Germinal center (tissue), 1 donor: ENCODE measurements at regions not wholly inside any gene's neighbourhood (a gene's known extent, or its start where the extent isn't known, plus 50 kb on each side); places are given as distances from the start of the nearest gene placed in this dataset.

ENCODE experiments used
- DNase-seq: peaks from one replicate; pipeline ENCODE4 v3.0.0; 2012; ENCODE audit warnings: mixed read lengths, low spot score

DNA sequence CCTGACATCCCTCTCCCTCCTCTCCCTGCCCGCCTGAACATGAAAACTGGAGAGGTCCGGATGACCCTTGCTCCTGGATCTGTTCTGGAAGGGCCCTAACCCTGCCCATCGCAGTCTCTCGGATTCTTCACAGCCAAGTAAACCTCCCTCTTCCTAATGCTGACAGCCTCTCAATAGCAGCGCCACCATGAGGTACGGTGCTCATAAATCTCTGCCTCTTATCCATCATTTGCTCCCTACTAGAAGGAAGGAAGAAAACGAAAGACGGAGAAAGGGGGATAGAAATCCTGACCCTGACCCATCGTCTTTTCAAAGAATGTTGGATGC is 257.9 kb downstream of the BCL11A start:
- no peak for DNase-seq

DNA sequence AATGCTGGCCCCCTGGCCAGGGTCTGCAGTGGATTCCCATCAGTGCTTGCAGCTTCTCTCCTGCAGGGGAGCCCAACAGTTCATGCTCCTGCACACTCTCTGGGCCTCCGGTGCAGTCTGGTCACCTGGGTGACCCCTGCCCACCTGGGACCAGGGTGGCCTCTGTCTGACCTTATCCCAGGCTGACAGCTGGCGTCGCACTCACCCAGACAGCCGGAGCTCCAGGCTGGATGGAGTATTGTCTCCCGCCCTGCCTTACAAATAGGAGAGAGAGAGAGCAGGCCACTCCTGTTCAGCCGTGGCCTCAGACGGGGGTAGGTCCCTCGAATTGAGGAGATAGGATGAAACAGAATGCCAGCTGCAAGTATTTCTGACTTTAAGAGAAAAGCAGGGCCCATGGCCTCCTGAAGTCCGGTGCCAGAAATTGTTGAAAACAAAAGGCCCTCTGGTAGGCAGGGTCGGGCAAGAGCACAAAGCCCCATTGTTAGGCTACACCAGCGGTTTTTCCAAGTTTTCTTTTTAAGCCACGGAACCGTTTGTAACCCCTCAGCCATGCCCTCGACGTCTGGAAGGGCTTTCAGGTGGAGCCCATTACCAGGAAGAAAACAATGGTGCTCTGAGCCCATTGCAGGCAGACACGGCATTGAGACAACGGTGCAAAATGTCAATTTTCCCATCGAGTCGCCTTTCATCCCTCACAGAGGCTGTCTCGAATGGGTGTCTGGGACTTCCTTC is 258.4 kb downstream of the BCL11A start:
- DNase-seq, result no peak

DNA sequence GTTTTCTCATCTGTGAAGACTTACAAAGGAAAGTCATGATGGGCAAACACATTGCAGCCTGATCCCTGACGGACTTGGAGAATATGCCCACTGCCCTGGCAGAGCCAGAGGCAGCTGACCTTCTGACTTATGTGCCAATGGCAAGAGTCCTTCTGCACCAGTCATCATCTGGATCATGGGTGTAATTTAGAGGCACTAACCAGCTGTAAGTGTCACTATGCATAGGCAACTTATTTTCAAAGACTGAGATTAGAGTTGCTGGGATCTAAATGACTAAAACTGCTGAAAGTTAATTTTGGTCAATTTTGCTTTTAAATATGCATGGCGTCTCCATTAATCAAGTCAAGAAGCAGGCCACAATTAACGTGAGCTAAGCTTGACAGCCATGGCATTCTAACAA is 261.2 kb downstream of the BCL11A start:
- no peak for DNase-seq

DNA sequence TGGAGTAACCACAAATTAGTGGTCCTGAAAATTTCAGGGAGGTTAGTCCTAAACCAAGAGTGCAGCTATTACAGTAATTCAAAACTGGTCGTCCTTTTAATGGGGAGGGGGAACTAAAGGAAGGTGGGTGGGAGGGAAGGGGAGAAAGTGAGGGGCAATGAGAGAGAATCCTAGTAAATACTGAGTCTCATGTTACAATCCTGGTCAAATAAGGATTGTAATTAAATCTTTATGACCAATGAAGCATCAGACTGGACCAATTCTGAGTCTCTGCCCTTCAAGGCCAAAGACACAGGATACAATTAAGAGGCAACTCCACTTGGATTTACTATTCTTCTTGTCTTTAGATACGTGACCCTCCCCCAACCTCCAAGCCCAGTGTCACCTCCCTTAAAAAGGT is 262.9 kb downstream of the BCL11A start:
- no peak for DNase-seq

DNA sequence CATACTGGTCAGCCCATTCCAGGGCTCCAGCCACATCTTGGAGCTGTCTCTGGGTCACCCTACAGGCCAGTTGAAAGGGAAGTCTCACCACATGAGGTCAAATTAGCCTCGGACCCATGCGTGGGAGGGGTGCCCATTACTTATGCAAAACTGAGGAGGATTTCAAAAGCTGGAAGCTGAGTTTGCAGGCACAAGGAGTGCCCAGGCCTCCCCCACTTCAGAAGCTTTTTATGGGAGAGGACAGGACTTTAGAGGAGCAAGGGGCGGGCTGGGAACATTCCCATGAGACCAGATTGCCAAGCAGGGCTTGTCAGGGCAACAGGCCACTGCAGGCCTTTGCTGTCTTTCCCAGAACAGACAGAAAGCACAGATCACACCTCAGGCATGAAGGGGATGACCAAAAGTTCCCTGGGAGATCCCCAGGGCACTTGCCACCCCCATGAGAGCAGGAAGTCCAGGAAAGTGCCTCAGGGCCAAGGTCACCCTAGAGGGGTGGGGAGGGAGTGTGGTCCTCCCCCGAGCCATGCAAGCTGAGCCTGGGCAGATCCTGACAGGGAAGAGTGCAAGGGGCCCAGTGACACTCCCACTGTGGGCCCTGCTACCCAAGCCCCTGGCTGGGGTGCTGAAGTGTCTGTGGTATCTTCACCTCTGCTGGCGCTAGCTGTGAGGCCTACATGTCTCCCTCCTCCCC is 267.7 kb downstream of the BCL11A start:
- no peak for DNase-seq

GRCh38 chr2:60283626-60284025 is 269.8 kb downstream of the BCL11A start:
- DNase-seq, result no peak

DNA sequence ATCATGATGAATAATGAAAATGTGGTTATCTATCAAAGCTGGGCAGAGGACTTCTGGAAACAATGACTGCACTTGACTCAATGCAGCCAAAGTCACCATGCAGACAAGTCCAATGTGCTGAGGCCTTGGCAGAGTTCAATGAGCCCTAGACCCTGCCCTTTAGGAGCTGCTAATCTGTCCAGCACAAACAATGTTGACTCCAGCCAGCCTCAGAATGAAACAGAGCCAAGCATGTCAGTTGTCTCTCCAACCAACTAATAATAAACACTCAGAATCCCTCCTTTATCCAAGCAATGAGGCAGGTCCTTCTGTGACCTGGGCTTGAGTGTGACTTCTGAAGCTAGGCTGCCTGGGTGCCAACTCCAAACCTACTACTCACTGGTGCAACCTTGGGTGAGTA is 270.6 kb downstream of the BCL11A start:
- DNase-seq, result no peak

- no peak for DNase-seq
Measured at GRCh38 chr2:60281730-60282129, 271.7 kb downstream of the BCL11A start.

- no peak for DNase-seq
Measured at GRCh38 chr2:60280238-60280637, 273.2 kb downstream of the BCL11A start.

DNA sequence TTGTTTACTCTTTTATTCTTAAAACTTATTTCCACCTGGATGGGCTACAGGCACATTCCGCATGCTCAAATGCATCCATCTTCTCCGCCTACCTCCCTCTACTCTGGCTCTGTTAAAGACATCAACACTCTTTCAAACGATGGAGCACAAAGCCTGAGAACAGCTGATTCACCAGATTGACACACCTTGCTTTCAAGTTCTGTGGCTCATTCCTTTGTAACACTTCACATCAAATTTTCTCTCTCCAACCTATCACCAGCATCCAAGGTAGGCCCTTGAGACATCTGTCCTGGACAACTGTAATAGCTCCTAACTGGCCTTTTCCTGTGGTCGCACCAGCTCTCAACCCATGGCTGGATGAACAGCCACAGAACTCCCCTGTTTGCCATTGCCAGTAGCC is 274.5 kb downstream of the BCL11A start:
- no peak for DNase-seq

DNA sequence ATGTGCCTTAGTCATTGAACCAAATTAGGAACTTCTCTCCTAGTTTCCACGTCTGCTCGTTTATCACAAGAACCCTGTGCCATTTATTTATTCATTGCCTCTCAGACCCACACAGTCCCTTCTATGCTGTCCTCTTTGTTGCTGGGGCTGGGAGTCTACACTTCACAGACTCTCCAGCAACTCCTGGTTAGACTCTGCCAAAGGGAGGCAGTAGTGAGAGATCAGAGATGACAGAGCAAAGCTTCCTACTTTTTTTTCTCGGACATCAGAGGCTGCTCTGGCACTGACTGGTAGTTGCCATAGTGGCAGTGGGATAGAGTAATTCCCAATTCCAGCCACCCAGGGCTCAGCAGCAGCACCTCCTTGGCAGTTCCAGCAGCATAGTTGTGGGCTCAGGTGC is 277.5 kb downstream of the BCL11A start:
- no peak for DNase-seq

DNA sequence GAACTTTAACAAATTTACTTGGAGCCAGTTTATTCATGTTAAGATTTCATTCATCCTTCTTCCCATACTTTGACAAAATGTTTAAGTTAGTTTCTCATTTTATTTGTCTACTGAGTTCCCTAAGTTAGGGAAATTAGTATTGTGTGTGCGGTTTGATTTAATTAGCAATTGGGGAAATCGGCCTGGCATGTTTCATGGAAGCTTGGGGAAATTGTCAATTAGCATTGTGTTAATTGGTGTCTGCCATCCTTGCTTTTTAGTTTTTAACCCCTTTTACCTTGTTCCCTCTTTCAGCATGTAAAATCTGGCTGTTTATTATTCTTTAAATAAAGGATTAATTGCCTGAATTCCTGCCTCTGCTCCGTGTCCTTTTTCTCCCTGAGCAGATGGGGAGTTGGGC is 279.6 kb downstream of the BCL11A start:
- DNase-seq, result no peak

GRCh38 chr2:60271713-60272112 is 281.7 kb downstream of the BCL11A start:
- DNase-seq, result no peak

DNA sequence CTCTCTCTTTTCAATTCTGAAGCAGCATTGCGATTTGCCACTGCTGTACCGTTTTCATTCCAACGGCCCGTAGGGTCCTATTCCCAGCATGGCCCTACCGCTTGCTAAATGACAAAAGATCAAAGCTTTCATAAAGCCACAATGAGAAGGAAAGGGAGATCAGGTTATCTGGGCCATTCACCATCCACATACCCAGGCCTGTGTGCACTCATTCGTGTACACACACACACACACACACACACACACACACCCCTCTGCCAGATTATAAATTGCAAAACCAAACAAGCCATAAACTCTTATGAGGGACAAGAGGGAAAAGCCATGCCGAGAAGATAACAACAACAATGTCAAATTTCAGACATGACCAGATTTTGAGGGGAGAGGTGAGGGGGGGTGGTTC is 282.3 kb downstream of the BCL11A start:
- DNase-seq, result no peak

DNA sequence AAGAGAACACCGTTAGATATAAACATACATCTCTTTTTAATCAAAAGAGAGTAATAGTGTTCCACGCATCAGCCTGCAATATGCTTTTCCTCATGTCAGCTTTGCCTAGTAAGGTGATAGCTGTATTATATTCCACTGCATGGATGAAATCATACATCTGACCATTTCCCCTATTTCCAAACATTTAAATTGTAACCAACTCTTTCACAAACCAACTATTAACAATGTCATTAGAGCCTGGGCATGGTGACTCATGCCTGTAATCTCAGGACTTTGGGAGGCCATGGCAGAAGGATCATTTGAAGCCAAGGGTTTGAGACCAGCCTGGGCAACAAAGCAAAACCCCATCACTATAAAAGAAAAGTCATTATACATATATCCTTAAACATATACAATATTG is 284.8 kb downstream of the BCL11A start:
- DNase-seq, result no peak

GRCh38 chr2:60268032-60268431 is 285.4 kb downstream of the BCL11A start:
- no peak for DNase-seq

DNA sequence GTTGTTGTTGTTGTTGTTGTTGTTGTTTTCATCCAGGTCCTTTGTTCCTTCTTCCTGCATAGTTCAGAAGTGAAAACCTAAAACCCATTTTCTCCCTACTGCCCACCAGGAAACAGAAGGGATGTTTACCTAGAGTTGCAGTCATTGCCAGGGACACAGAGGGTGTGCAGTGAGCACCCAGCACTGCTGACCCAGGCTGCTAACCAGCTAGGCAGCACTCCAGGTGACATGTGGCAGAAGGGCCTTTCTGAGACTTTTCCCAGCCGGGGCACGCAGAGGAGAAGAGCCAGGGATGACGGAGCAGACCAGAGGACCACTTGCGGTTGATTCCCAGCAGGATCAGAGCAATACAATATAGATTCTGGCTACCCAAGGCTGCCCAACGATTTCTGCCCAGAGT is 286.3 kb downstream of the BCL11A start:
- DNase-seq, result no peak

- no peak for DNase-seq
Measured at GRCh38 chr2:60262178-60262577, 291.3 kb downstream of the BCL11A start.

GRCh38 chr2:60260639-60261296 is 292.7 kb downstream of the BCL11A start:
- no peak for DNase-seq

DNA sequence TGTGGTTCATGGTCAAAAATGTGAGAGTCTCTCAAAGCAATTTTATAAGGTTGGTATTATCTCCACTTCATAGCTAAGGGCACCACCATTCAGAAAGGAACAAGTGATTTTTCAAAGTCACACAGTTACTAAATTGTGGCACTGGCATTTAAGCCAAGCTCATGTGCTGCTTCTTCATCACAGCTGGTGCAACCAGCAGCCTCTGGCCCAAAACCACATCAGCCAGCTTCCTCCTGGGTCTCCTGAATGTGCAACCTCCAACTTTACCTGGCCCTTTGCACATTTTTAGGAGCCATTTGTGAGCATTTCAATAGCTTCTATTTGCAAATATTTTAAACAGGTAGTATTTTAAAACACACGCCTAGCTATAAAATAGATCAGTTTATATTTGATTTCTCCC is 293.7 kb downstream of the BCL11A start:
- no peak for DNase-seq

DNA sequence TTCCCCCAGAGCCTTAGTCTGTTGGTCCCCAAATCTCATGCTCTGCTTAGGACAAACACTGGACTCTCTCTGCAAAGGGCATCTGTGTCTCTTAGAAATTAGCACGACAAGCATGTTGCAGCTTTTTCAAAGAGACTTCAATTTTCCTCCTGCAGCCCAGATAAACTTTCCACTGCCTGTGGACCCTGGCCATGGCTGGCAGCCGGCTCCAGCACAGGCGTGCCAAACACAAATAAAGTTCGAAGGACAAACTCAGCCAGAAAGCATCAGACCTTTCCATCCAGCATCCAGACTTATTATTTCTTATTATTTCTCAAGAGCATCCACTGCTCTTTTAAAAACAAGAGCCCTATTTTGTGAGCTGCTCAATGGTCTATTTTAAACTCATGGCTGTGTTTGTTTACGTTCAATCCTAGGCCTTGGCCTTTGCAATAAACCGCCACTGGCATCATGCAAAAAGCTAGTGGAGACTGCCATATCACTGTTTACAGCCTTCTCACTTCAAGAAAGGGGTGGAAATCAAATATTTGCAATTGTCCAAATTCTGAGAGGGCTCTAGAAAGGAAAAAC is 300.8 kb downstream of the BCL11A start:
- DNase-seq, result no peak

GRCh38 chr2:60251247-60251646 is 302.2 kb downstream of the BCL11A start:
- DNase-seq, result no peak

- DNase-seq, result no peak
Measured at GRCh38 chr2:60249879-60250278, 303.6 kb downstream of the BCL11A start.
